HCT116 (cell line): ENCODE measurements at regions not wholly inside any gene's neighbourhood (a gene's known extent, or its start where the extent isn't known, plus 50 kb on each side); places are given as distances from the start of the nearest gene placed in this dataset.

Experiments
- ATAC-seq: fragments of 200-7000 bp; cut with Tn5 transposase; 2 replicates; pipeline ENCODE4 v1.9.1; 2020; ENCODE audit warnings: mild to moderate bottlenecking, moderate library complexity
- BruUV-seq: library from RNA; stranded (reverse); fragments of 400-500 nt; replicated peaks from 2 replicates; lab custom pipeline; 2021; lab: Mats Ljungman, UMichigan
- CTCF ChIA-PET: fragments of 300-600 bp; sonication (Branson Sonifier 250); formaldehyde crosslinking; loops from one replicate; lab custom pipeline; 2021; ENCODE audit warnings: antibody characterized with exemption; lab: Charles Lee
- POLR2A ChIA-PET: fragments of 300-600, 350-600 bp; sonication (Branson Sonifier 250); formaldehyde crosslinking; loops from one replicate; lab custom pipeline; 2021; ENCODE audit warnings: antibody characterized with exemption; lab: Charles Lee
- RAD21 ChIA-PET, 2 experiments: fragments of 300-600 bp; sonication (Branson Sonifier 250); formaldehyde crosslinking; loops; one replicate each; lab custom pipeline; 2023; ENCODE audit warnings: low total read pairs in 2 of 2; ENCODE audit not compliant: uncharacterized antibody in 2 of 2, unreplicated experiment in 2 of 2, low non-redundant PET in 1 of 2; lab: Charles Lee
- DNase-seq: peaks from one replicate; pipeline ENCODE4 v3.0.0-alpha.2; 2010; ENCODE audit warnings: low read depth, low spot score
- H2AFZ ChIP-seq: fragments of 200-600 bp; shearing (Covaris generic), sonication (generic); 2 replicates; pipeline ENCODE4 v1.6.1; 2017; ENCODE audit warnings: low read depth, mixed run types, mixed read lengths, antibody characterized with exemption, low read length; ENCODE audit not compliant: poor library complexity, severe bottlenecking
- H3K27ac ChIP-seq: 2 replicates; pipeline ENCODE4 v1.5.1; 2012; ENCODE audit warnings: low read depth, low read length
- H3K27me3 ChIP-seq: fragments of 200-600 bp; sonication (generic); 2 replicates; pipeline ENCODE4 v1.6.1; 2016; ENCODE audit warnings: mixed run types, low read length, mixed read lengths; ENCODE audit not compliant: insufficient read depth
- H3K36me3 ChIP-seq, 2 experiments: fragments of 200-500 bp in 1 of 2; fragments of 200-600 bp in 1 of 2; sonication (Bioruptor generic) in 1 of 2; sonication (generic) in 1 of 2; 2 replicates each; pipeline versions ENCODE4 v1.5.1 to v1.6.1; 2014 to 2016; ENCODE audit warnings: low read length in 2 of 2, inconsistent platforms in 1 of 2, mixed read lengths in 1 of 2, mixed run types in 1 of 2; ENCODE audit not compliant: insufficient read depth in 2 of 2, control insufficient read depth in 1 of 2
- H3K4me1 ChIP-seq, 2 experiments: fragments of 200-600 bp in 1 of 2; sonication (generic) in 1 of 2; 2 replicates each; pipeline versions ENCODE4 v1.5.1 to v1.6.1; 2012 to 2017; ENCODE audit warnings: low read length in 2 of 2, inconsistent platforms in 1 of 2, mild to moderate bottlenecking in 1 of 2, mixed read lengths in 1 of 2, mixed run types in 1 of 2, moderate library complexity in 1 of 2; ENCODE audit not compliant: insufficient read depth in 2 of 2, control insufficient read depth in 1 of 2
- H3K4me2 ChIP-seq: fragments of 200-600 bp; sonication (generic); 2 replicates; pipeline ENCODE4 v1.6.1; 2017; ENCODE audit warnings: mixed run types, low read length, mixed read lengths
- H3K4me3 ChIP-seq, 2 experiments: fragments of 200-600 bp in 1 of 2; sonication (generic) in 1 of 2; replicated peaks in 1 of 2; 2 replicates each; pipeline ENCODE4 v1.5.1; 2011 to 2016; ENCODE audit warnings: low read length in 2 of 2, control low read depth in 1 of 2, low read depth in 1 of 2, mild to moderate bottlenecking in 1 of 2, mixed read lengths in 1 of 2, mixed run types in 1 of 2
- H3K79me2 ChIP-seq: fragments of 200-600 bp; sonication (generic); 2 replicates; pipeline ENCODE4 v1.6.1; 2017; ENCODE audit warnings: mild to moderate bottlenecking, mixed run types, low read length, moderate library complexity, mixed read lengths; ENCODE audit not compliant: insufficient read depth
- H3K9ac ChIP-seq: fragments of 200-600 bp; sonication (generic); 2 replicates; pipeline ENCODE4 v1.6.1; 2016; ENCODE audit warnings: low read length, mixed read lengths
- H3K9me2 ChIP-seq: fragments of 200-600 bp; sonication (generic), shearing (Covaris generic); 2 replicates; pipeline ENCODE4 v1.6.1; 2017; ENCODE audit warnings: mixed run types, mild to moderate bottlenecking, moderate library complexity; ENCODE audit not compliant: insufficient read depth
- H3K9me3 ChIP-seq, 2 experiments: fragments of 200-500 bp in 1 of 2; fragments of 200-600 bp in 1 of 2; sonication (Bioruptor generic) in 1 of 2; sonication (generic) in 1 of 2; 2 replicates each; pipeline ENCODE4 v1.6.1; 2014 to 2017; ENCODE audit warnings: low read length in 2 of 2, mixed read lengths in 2 of 2, inconsistent platforms in 1 of 2, low read depth in 1 of 2, mild to moderate bottlenecking in 1 of 2, mixed run types in 1 of 2, moderate library complexity in 1 of 2; ENCODE audit not compliant: control insufficient read depth in 1 of 2, insufficient read depth in 1 of 2
- H4K20me1 ChIP-seq: fragments of 200-600 bp; sonication (generic), shearing (Covaris generic); 2 replicates; pipeline ENCODE4 v1.6.1; 2017; ENCODE audit warnings: mixed run types, mild to moderate bottlenecking, moderate library complexity; ENCODE audit not compliant: insufficient read depth
- CEBPB ChIP-seq: IDR thresholded peaks from 2 replicates; pipeline ENCODE4 v1.6.1; 2012; ENCODE audit warnings: low read depth
- EGR1 ChIP-seq: IDR thresholded peaks from 2 replicates; pipeline ENCODE4 v1.6.1; 2012; ENCODE audit warnings: low read depth
- ELF1 ChIP-seq: IDR thresholded peaks from 2 replicates; pipeline ENCODE4 v1.6.1; 2012; ENCODE audit warnings: low read depth, borderline replicate concordance
- EZH2 ChIP-seq: fragments of 200-600 bp; sonication (generic); IDR thresholded peaks from 2 replicates; pipeline ENCODE4 v1.6.1; 2017; ENCODE audit warnings: antibody characterized with exemption, mixed run types
- EZH2phosphoT487 ChIP-seq: fragments of 200-600 bp; IDR thresholded peaks from 2 replicates; pipeline ENCODE4 v1.6.1; 2018; ENCODE audit warnings: antibody characterized with exemption, borderline replicate concordance
- FOSL1 ChIP-seq: IDR thresholded peaks from 2 replicates; pipeline ENCODE4 v1.6.1; 2012; ENCODE audit warnings: low read depth
- POLR2A ChIP-seq: IDR thresholded peaks from 2 replicates; pipeline ENCODE4 v1.7.0; 2011; ENCODE audit warnings: borderline replicate concordance; ENCODE audit not compliant: insufficient read depth, insufficient read length; ENCODE audit errors: extremely low read depth
- SP1 ChIP-seq: IDR thresholded peaks from 2 replicates; pipeline ENCODE4 v1.6.1; 2012; ENCODE audit warnings: low read depth
- SRF ChIP-seq: IDR thresholded peaks from 2 replicates; pipeline ENCODE4 v1.6.1; 2012; ENCODE audit warnings: low read depth
- YY1 ChIP-seq: IDR thresholded peaks from 2 replicates; pipeline ENCODE4 v1.6.1; 2011; ENCODE audit warnings: low read length, low read depth, moderate library complexity, mild to moderate bottlenecking; ENCODE audit not compliant: insufficient replicate concordance; ENCODE audit errors: extremely low read depth
- intact Hi-C: fragments of 100-400 bp; cut with micrococcal nuclease; formaldehyde crosslinking; loops from 2 replicates; pipeline ENCODE4 v1.10.0; 2022
- TF ChIP-seq, protein P1 (sequence below): IDR thresholded peaks from 2 replicates; pipeline ENCODE4 v1.6.1; 2012
- TF ChIP-seq, protein P2 (sequence below), 3 experiments: fragments of 200-600 bp in 1 of 3; sonication (generic) in 1 of 3; IDR thresholded peaks in 2 of 3; conservative IDR thresholded peaks in 1 of 3; 2 replicates each; pipeline ENCODE4 v1.5.1; 2012 to 2017; ENCODE audit warnings: low read depth in 2 of 3, low read length in 2 of 3, antibody characterized with exemption in 1 of 3, borderline replicate concordance in 1 of 3, control low read depth in 1 of 3, mild to moderate bottlenecking in 1 of 3, mixed read lengths in 1 of 3, mixed run types in 1 of 3, moderate library complexity in 1 of 3; ENCODE audit not compliant: insufficient read depth in 1 of 3
- TF ChIP-seq, protein P3 (sequence below): IDR thresholded peaks from 2 replicates; pipeline ENCODE4 v1.6.1; 2012; ENCODE audit warnings: low read depth
- TF ChIP-seq, protein P4 (sequence below): IDR thresholded peaks from 2 replicates; pipeline ENCODE4 v1.6.1; 2012

DNA sequence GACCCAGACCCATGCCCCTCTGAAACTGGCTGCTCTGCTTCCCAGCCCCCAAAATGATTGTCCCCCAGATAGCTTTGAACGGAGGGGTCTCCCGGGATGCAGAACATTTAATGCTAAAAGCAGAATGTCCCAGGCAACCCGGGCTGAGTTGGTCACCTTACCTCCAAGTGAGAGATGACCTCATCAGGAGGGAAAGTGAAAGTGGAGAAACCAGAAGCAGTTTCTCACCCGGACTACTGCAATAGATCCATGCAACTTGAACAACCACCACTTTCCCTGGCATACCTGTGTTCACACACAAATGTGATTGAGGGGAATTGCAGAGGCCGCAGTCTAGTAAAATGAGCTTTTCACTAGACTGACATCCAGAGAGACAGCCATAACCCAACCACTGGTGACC is 75.3 kb upstream of the NPAS2 start:
- H3K4me2 ChIP-seq: no peak overlapping the region

DNA sequence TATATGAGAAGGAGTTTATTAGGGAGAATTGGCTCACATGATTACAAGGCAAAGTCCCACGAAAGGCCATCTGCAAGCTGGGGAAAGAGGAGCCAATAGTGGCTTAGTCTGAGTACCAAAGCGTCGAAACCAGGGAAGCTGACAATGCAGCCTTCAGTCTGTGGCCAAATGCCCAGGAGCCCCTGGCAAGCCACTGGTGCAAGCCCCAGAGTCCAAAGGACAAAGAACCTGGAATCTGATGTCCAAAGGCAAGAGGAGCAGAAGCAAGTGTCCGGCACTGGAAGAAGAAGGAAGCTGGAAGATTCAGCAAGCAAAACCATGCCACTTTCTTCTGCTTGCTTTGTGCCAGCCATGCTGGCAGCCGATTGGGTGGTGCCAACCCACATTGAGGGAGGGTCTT is 74.3 kb upstream of the NPAS2 start:
- no peaks in the 10 kb centered on the region for H3K27me3 ChIP-seq
- RAD21 ChIA-PET: no interaction called here
- H3K79me2 ChIP-seq: no peaks in the 10 kb centered on the region
- ATAC-seq (no peak), DNase-seq (no peak)
- H4K20me1 ChIP-seq: no peaks in the 10 kb centered on the region
- no peaks in the 10 kb centered on the region for H3K4me1 ChIP-seq
- no peak overlapping the region for H3K4me2 ChIP-seq
- TF ChIP-seq, protein P1, sequence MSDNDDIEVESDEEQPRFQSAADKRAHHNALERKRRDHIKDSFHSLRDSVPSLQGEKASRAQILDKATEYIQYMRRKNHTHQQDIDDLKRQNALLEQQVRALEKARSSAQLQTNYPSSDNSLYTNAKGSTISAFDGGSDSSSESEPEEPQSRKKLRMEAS: no peak
- TF ChIP-seq FOSL1 (no peak), EGR1 (no peak), CEBPB (no peak), EZH2 (no peak), ELF1 (no peak), YY1 (no peak), SRF (no peak), EZH2phosphoT487 (no peak), POLR2A (no peak)
- TF ChIP-seq, protein P2, sequence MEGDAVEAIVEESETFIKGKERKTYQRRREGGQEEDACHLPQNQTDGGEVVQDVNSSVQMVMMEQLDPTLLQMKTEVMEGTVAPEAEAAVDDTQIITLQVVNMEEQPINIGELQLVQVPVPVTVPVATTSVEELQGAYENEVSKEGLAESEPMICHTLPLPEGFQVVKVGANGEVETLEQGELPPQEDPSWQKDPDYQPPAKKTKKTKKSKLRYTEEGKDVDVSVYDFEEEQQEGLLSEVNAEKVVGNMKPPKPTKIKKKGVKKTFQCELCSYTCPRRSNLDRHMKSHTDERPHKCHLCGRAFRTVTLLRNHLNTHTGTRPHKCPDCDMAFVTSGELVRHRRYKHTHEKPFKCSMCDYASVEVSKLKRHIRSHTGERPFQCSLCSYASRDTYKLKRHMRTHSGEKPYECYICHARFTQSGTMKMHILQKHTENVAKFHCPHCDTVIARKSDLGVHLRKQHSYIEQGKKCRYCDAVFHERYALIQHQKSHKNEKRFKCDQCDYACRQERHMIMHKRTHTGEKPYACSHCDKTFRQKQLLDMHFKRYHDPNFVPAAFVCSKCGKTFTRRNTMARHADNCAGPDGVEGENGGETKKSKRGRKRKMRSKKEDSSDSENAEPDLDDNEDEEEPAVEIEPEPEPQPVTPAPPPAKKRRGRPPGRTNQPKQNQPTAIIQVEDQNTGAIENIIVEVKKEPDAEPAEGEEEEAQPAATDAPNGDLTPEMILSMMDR (IDR thresholded peaks at IDR 0.05 in 2 of 3, conservative IDR thresholded peaks at IDR 0.05 in 1 of 3; ENCODE audit: borderline replicate concordance in 1 of 3, insufficient read depth in 1 of 3, low read depth in 2 of 3, low read length in 2 of 3): no peak
- TF ChIP-seq, protein P3, sequence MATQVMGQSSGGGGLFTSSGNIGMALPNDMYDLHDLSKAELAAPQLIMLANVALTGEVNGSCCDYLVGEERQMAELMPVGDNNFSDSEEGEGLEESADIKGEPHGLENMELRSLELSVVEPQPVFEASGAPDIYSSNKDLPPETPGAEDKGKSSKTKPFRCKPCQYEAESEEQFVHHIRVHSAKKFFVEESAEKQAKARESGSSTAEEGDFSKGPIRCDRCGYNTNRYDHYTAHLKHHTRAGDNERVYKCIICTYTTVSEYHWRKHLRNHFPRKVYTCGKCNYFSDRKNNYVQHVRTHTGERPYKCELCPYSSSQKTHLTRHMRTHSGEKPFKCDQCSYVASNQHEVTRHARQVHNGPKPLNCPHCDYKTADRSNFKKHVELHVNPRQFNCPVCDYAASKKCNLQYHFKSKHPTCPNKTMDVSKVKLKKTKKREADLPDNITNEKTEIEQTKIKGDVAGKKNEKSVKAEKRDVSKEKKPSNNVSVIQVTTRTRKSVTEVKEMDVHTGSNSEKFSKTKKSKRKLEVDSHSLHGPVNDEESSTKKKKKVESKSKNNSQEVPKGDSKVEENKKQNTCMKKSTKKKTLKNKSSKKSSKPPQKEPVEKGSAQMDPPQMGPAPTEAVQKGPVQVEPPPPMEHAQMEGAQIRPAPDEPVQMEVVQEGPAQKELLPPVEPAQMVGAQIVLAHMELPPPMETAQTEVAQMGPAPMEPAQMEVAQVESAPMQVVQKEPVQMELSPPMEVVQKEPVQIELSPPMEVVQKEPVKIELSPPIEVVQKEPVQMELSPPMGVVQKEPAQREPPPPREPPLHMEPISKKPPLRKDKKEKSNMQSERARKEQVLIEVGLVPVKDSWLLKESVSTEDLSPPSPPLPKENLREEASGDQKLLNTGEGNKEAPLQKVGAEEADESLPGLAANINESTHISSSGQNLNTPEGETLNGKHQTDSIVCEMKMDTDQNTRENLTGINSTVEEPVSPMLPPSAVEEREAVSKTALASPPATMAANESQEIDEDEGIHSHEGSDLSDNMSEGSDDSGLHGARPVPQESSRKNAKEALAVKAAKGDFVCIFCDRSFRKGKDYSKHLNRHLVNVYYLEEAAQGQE: no peak
- no peak overlapping the region for H3K9ac ChIP-seq
- H3K4me3 ChIP-seq: no peak overlapping the region
- no TSS peak for BruUV-seq
- CTCF ChIA-PET: no interaction called here
- no peak overlapping the region for H2AFZ ChIP-seq
- intact Hi-C loops: no loop called here
- no peak overlapping the region for H3K27ac ChIP-seq
- H3K36me3 ChIP-seq: no peaks in the 10 kb centered on the region
- H3K9me2 ChIP-seq: no peaks in the 10 kb centered on the region
- POLR2A ChIA-PET: no interaction called here
- no peaks in the 10 kb centered on the region for H3K9me3 ChIP-seq

More for the DNA sequence above, 75.3 kb upstream of the NPAS2 start:
- Histone ChIP-seq H3K27me3 (no peaks in the 10 kb centered on the region), H3K9me2 (no peaks in the 10 kb centered on the region), H3K79me2 (no peaks in the 10 kb centered on the region), H3K9me3 (no peaks in the 10 kb centered on the region), H3K9ac (no peak overlapping the region), H4K20me1 (no peaks in the 10 kb centered on the region), H2AFZ (no peak overlapping the region), H3K27ac (no peak overlapping the region), H3K4me3 (no peak overlapping the region), H3K36me3 (no peaks in the 10 kb centered on the region), H3K4me1 (no peaks in the 10 kb centered on the region)
- POLR2A ChIA-PET: no interaction called here
- RAD21 ChIA-PET: no interaction called here
- DNase-seq (no peak), ATAC-seq (no peak)
- TF ChIP-seq, protein P4, sequence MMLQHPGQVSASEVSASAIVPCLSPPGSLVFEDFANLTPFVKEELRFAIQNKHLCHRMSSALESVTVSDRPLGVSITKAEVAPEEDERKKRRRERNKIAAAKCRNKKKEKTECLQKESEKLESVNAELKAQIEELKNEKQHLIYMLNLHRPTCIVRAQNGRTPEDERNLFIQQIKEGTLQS: no peak
- no peak for TF ChIP-seq SP1
- CTCF ChIA-PET: no interaction called here
- no TSS peak for BruUV-seq
- intact Hi-C loops: no loop called here
